GM12891 (cell line): ENCODE measurements at regions not wholly inside any gene's neighbourhood (a gene's known extent, or its start where the extent isn't known, plus 50 kb on each side); places are given as distances from the start of the nearest gene placed in this dataset.
"Not testable (repeated sequence)": the region's sequence is repeated elsewhere in the genome, so short reads cannot be mapped to it uniquely, and the experiment has no call there.

Experiments used
- DNase-seq: peaks from one replicate; pipeline ENCODE4 v3.0.0; 2011; ENCODE audit warnings: low spot score; ENCODE audit not compliant: insufficient read length
- FAIRE-seq: peaks from 2 replicates; lab custom pipeline; 2011; peaks lifted over from hg19 to GRCh38; lab: Jason Lieb, UNC
- PAX5 ChIP-seq: IDR thresholded peaks from 2 replicates; pipeline ENCODE4 v1.6.1; 2011; ENCODE audit warnings: low read length, moderate library complexity, mild to moderate bottlenecking; ENCODE audit not compliant: insufficient read depth, severe bottlenecking
- POLR2A ChIP-seq: IDR thresholded peaks from 2 replicates; pipeline ENCODE4 v1.6.1; 2011; ENCODE audit warnings: low read depth, low read length, control low read depth
- POLR2AphosphoS5 ChIP-seq: IDR thresholded peaks from 2 replicates; pipeline ENCODE4 v1.6.1; 2011; ENCODE audit warnings: low read depth, low read length, control low read depth
- POU2F2 ChIP-seq: IDR thresholded peaks from 2 replicates; pipeline ENCODE4 v1.6.1; 2011; ENCODE audit warnings: low read depth, mild to moderate bottlenecking, control low read depth, low read length, moderate library complexity
- SPI1 ChIP-seq: IDR thresholded peaks from 2 replicates; pipeline ENCODE4 v1.6.1; 2011; ENCODE audit warnings: low read depth, low read length, control low read depth
- TAF1 ChIP-seq: IDR thresholded peaks from 2 replicates; pipeline ENCODE4 v1.6.1; 2011; ENCODE audit warnings: low read depth, low read length, control low read depth

- TF ChIP-seq SPI1 (no peak), POLR2AphosphoS5 (no peak), POLR2A (no peak)
- no peak for DNase-seq
- no peak for FAIRE-seq
Observed at GRCh38 chrX:108914791-108915190, 178.4 kb upstream of the IRS4 start.

- FAIRE-seq, DNase-seq: not testable (repeated sequence)
Observed at GRCh38 chrX:108903831-108904230, 167.5 kb upstream of the IRS4 start.

GRCh38 chrX:108900333-108900732 is 164.0 kb upstream of the IRS4 start:
- FAIRE-seq: no peak

GRCh38 chrX:108896349-108896748 is 160.0 kb upstream of the IRS4 start:
- FAIRE-seq, DNase-seq: not testable (repeated sequence)

More at GRCh38 chrX:108900333-108900732, 164.0 kb upstream of the IRS4 start:
- no peak for DNase-seq
- TF ChIP-seq PAX5 (no peak), TAF1 (no peak), POU2F2 (no peak), POLR2AphosphoS5 (no peak), SPI1 (no peak), POLR2A (no peak)

- no peak for TF ChIP-seq TAF1
- TF ChIP-seq POLR2A: no peak
- no peak for TF ChIP-seq SPI1
- no peak for TF ChIP-seq PAX5
- no peak for TF ChIP-seq POU2F2
- no peak for TF ChIP-seq POLR2AphosphoS5
- FAIRE-seq (no peak), DNase-seq (no peak)
Observed at GRCh38 chrX:108892501-108892900, 156.1 kb upstream of the IRS4 start.

GRCh38 chrX:108875548-108875947 is 139.2 kb upstream of the IRS4 start:
- DNase-seq (no peak), FAIRE-seq (no peak)
- TF ChIP-seq TAF1: no peak
- no peak for TF ChIP-seq POLR2A
- no peak for TF ChIP-seq POU2F2
- TF ChIP-seq SPI1: no peak
- TF ChIP-seq PAX5: no peak
- no peak for TF ChIP-seq POLR2AphosphoS5

GRCh38 chrX:108843039-108843438 is 106.7 kb upstream of the IRS4 start:
- not testable (repeated sequence) for DNase-seq, FAIRE-seq

GRCh38 chrX:108833993-108834392 is 97.6 kb upstream of the IRS4 start:
- DNase-seq (no peak), FAIRE-seq (no peak)
- TF ChIP-seq SPI1 (no peak), PAX5 (no peak), POLR2A (no peak), TAF1 (no peak), POU2F2 (no peak), POLR2AphosphoS5 (no peak)

GRCh38 chrX:108811891-108812290 is 75.5 kb upstream of the IRS4 start:
- FAIRE-seq (no peak), DNase-seq (no peak)
- TF ChIP-seq POLR2A (no peak), PAX5 (no peak), POU2F2 (no peak), TAF1 (no peak), POLR2AphosphoS5 (no peak), SPI1 (no peak)

GRCh38 chrX:108795240-108795639 is 58.9 kb upstream of the IRS4 start:
- TF ChIP-seq POLR2AphosphoS5 (no peak), POU2F2 (no peak), SPI1 (no peak), TAF1 (no peak), POLR2A (no peak), PAX5 (no peak)
- no peak for DNase-seq
- FAIRE-seq: no peak
